ENCODE measurements at regions not wholly inside any gene's neighbourhood (a gene's known extent, or its start where the extent isn't known, plus 50 kb on each side); places are given as distances from the start of the nearest gene placed in this dataset.

GRCh38 chr7:32428546-32428945 lies 61.6 kb downstream of the LSM5 start:
- DNase-seq = no peak

GRCh38 chr7:32427769-32428291 lies 62.4 kb downstream of the LSM5 start:
- DNase-seq = peak in 4 of 5 experiments; percentile 21 to 76 (median 29)

- DNase-seq = no peak
These were observed 73.3 kb downstream of the LSM5 start for GRCh38 chr7:32416846-32417245.

- no peak for DNase-seq
These were observed 74.2 kb downstream of the LSM5 start for GRCh38 chr7:32415936-32416335.

- no peak for DNase-seq
These were observed 74.7 kb downstream of the LSM5 start for GRCh38 chr7:32415519-32415918.

GRCh38 chr7:32412471-32412870 lies 77.7 kb downstream of the LSM5 start:
- no peak for DNase-seq

- DNase-seq = no peak
These were observed 79.6 kb downstream of the LSM5 start for GRCh38 chr7:32410545-32410944.

- DNase-seq = no peak
These were observed 83.8 kb downstream of the LSM5 start for GRCh38 chr7:32406386-32406785.

GRCh38 chr7:32403463-32404229 lies 86.5 kb downstream of the LSM5 start:
- DNase-seq = no peak

GRCh38 chr7:32400676-32401075 lies 89.5 kb downstream of the LSM5 start:
- no peak for DNase-seq

GRCh38 chr7:32399311-32399710 lies 90.9 kb downstream of the LSM5 start:
- DNase-seq = no peak

- no peak for DNase-seq
These were observed 95.0 kb downstream of the LSM5 start for GRCh38 chr7:32395168-32395567.

GRCh38 chr7:32393861-32394260 lies 96.3 kb downstream of the LSM5 start:
- DNase-seq = no peak

- DNase-seq = no peak
These were observed 100.0 kb downstream of the LSM5 start for GRCh38 chr7:32390210-32390609.

GRCh38 chr7:32385316-32385956 lies 104.7 kb downstream of the LSM5 start:
- no peak for DNase-seq

- no peak for DNase-seq
These were observed 109.1 kb downstream of the LSM5 start for GRCh38 chr7:32381024-32381601.

GRCh38 chr7:32379510-32380112 lies 110.6 kb downstream of the LSM5 start:
- no peak for DNase-seq

GRCh38 chr7:32378988-32379387 lies 111.2 kb downstream of the LSM5 start:
- DNase-seq = no peak

- no peak for DNase-seq
These were observed 125.6 kb downstream of the LSM5 start for GRCh38 chr7:32364581-32364980.

- DNase-seq = no peak
These were observed 130.1 kb downstream of the LSM5 start for GRCh38 chr7:32360127-32360526.

- DNase-seq = no peak
These were observed 132.5 kb downstream of the LSM5 start for GRCh38 chr7:32357535-32358277.

GRCh38 chr7:32347244-32347828 lies 142.8 kb downstream of the LSM5 start:
- DNase-seq = peak in 1 of 5 experiments; percentile 15

Measured in T-helper 2 cell (primary cell).